ENCODE measurements at regions not wholly inside any gene's neighbourhood (a gene's known extent, or its start where the extent isn't known, plus 50 kb on each side); places are given as distances from the start of the nearest gene placed in this dataset.

- no peak overlapping the region for H3K4me3 ChIP-seq (ENCODE audit: control insufficient read depth, low read depth, low read length)
- DNase-seq (ENCODE audit: low read depth) = no peak
- TF ChIP-seq CTCF (conservative IDR thresholded peaks at IDR 0.05; ENCODE audit: control insufficient read depth, insufficient read depth, low read depth, low read length) = no peak
Measured at GRCh38 chr10:23869996-23870395, 338.9 kb upstream of the KIAA1217 start.

DNA sequence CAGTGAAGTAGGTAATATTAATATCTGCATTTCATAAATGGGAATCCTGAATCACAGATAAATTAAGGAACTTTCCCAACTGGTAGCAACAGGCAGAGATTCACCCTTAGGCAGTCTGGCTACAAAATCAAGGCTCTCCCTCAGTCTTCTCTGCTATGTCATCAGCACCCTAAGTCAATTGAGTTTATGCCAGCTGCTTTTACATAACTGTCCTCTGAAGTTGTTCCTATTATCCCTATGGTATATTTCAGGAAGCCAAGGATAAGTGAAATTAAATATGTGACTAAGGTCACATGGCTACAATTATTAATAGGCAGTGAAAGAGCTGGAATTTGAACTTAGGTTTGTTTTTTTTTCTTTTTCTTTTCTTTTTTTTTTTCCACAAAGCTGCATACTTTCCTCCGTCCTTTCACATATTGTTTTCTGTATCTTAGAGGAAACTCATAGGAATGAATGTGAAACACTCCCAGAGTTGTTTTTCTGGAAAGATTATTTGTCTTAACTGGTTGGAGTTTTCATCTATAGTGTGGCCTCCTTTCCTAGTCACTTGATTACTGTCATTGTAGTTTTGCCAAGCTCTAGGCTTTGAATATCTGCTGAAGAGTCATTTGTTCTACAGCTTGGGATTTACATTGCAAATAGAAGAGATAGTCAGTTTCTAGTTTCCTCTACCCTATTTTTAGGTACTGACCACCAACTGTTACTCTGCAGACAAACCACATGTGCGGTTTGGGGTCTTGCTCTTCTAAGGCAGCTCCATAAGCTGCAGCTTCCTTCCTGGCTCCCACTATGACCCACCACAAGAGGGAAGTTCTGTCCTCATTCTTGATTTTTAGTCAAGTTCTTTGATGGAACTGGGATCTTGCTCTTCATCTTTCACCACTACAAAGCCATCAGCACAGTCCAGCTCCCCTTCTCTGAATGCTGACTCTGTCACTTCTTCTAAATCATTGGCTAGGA lies 338.0 kb upstream of the KIAA1217 start:
- no peak for DNase-seq (ENCODE audit: low read depth)
- TF ChIP-seq CTCF (conservative IDR thresholded peaks at IDR 0.05; ENCODE audit: control insufficient read depth, insufficient read depth, low read depth, low read length) = no peak
- no peak overlapping the region for H3K4me3 ChIP-seq (ENCODE audit: control insufficient read depth, low read depth, low read length)

DNA sequence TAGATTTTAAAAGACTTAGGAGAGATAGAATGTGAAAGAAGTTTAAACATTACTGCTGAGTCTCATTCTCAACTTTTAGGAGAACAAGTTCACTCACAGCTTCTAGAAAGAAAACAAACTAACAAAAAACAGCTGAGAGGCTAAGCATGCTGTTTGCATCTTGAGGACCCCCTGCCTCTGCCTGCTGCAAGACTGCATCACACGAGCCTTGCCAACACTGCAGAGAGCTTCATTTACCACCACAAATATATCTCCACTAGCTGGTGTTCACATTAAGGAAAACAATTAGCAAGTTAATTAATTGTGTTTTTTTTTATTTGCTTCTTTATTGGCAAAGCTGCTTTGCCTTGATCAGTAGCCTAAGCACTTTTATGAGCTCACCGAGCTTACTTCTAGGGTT lies 336.6 kb upstream of the KIAA1217 start:
- TF ChIP-seq CTCF (conservative IDR thresholded peaks at IDR 0.05; ENCODE audit: control insufficient read depth, insufficient read depth, low read depth, low read length) = no peak
- H3K4me3 ChIP-seq (ENCODE audit: control insufficient read depth, low read depth, low read length) = no peak overlapping the region
- no peak for DNase-seq (ENCODE audit: low read depth)

DNA sequence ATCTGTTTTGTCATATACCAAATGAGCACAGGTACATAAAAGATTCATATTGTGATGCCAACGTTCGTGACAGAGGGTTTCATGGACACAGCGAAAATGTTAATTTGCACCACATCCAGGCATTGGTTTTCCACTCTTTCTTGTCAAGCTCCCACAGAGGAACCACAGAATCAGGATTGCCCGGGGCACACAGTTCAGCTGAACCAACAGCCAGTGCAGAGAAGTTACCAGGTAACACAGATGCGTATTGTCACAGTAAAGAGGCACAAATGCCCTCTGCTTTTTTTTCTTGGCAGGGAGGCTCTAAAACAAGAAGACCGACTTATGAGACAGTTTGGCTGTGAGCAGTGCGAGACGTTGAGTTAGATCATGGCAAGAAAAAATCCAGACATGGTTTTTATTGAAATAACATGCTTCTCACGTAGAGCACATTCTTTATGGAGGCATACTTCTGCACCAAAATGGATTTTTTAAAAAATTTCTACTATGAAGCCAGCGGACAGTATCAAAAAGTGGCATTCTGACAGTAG lies 331.1 kb upstream of the KIAA1217 start:
- no peak for TF ChIP-seq CTCF (conservative IDR thresholded peaks at IDR 0.05; ENCODE audit: control insufficient read depth, insufficient read depth, low read depth, low read length)
- no peak overlapping the region for H3K4me3 ChIP-seq (ENCODE audit: control insufficient read depth, low read depth, low read length)
- DNase-seq (ENCODE audit: low read depth) = no peak

GRCh38 chr10:23884670-23885069 lies 324.3 kb upstream of the KIAA1217 start:
- DNase-seq (ENCODE audit: low read depth) = no peak
- H3K4me3 ChIP-seq (ENCODE audit: control insufficient read depth, low read depth, low read length) = no peak overlapping the region
- TF ChIP-seq CTCF (conservative IDR thresholded peaks at IDR 0.05; ENCODE audit: control insufficient read depth, insufficient read depth, low read depth, low read length) = no peak

GRCh38 chr10:23885853-23886252 lies 323.1 kb upstream of the KIAA1217 start:
- no peak for TF ChIP-seq CTCF (conservative IDR thresholded peaks at IDR 0.05; ENCODE audit: control insufficient read depth, insufficient read depth, low read depth, low read length)
- no peak for DNase-seq (ENCODE audit: low read depth)
- no peak overlapping the region for H3K4me3 ChIP-seq (ENCODE audit: control insufficient read depth, low read depth, low read length)

All from fibroblast of mammary gland (primary cell).